Lower leg skin (tissue), 4 donors: ENCODE measurements at regions not wholly inside any gene's neighbourhood (a gene's known extent, or its start where the extent isn't known, plus 50 kb on each side); places are given as distances from the start of the nearest gene placed in this dataset.

Source experiments
- DNase-seq, 2 donors: peaks; one replicate each; pipeline ENCODE4 v3.0.0-alpha.2; 2019; ENCODE audit warnings: low spot score in 2 of 2
- H3K4me3 ChIP-seq: fragments of 200-600 bp; sonication (generic); 2 replicates; pipeline ENCODE4 v1.5.1; 2017; ENCODE audit warnings: mild to moderate bottlenecking, low read depth; ENCODE audit not compliant: poor library complexity, severe bottlenecking
- POLR2A ChIP-seq, 2 donors: fragments of 450-650 bp; IDR thresholded peaks; one replicate each; pipeline ENCODE4 v1.6.1; 2016 to 2017; ENCODE audit warnings: antibody characterized with exemption in 2 of 2, mild to moderate bottlenecking in 1 of 2, moderate library complexity in 1 of 2
- WGBS, 2 donors: methylation state at CpG; one replicate each; pipeline ENCODE4 v1.1.5; 2018; 5-methylcytosine and 5-hydroxymethylcytosine counted together
- intact Hi-C: fragments of 100-400 bp; cut with DNase I; formaldehyde crosslinking; loops from one replicate; pipeline ENCODE4 v1.15.0; 2023; ENCODE audit warnings: low total_unique reads
- TF ChIP-seq, protein P1 (sequence below), 3 donors: fragments of 450-650 bp; IDR thresholded peaks; one replicate each; pipeline ENCODE4 v1.5.1; 2016; ENCODE audit warnings: antibody characterized with exemption in 3 of 3, mild to moderate bottlenecking in 3 of 3, moderate library complexity in 2 of 3

DNA sequence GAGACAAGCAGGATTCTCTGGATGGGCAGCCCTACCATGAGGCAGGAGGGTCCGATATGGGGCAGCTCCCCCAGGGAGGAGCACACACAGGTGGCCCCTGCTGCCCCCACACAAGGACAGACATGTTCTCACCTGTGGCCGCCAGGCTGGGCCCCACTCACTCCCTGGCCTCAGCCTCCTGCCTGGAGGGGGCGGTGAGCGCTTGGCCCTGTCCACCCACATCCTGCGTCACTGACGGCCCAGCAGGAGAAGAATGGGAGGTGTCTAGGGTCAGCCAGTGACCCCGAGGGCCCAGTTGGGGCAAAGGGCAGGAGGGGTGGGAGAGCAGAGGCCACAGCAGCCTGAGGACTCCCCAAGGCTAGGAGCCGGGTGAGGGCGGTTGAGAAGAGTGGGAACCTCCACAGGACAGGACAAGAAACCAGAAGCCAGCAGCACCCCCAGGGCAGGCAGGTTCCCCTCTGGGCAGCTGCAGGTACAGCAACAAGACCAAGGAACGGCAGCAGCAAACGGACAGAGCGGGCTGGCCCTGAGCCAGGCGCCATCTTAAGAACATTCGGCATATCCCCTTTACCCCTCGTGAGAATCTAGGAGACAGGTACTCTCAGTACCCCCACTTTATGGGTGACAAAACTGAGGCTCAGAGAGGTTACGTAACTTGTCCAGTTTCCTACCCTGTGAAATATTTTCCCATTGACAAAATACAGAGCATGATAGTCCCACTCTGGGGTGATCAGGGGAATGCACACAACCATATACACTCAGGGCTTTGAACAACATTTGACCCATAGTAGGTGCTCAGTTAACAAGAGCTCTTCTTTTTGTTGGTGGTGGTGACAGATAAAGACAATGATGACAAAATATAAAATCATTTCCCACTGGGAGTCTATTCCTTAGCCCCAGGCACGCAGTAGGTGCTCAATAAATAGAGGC lies 74.3 kb downstream of the NCOR2 start:
- no peak for TF ChIP-seq POLR2A (IDR thresholded peaks at IDR 0.05)
- TF ChIP-seq, protein P1, sequence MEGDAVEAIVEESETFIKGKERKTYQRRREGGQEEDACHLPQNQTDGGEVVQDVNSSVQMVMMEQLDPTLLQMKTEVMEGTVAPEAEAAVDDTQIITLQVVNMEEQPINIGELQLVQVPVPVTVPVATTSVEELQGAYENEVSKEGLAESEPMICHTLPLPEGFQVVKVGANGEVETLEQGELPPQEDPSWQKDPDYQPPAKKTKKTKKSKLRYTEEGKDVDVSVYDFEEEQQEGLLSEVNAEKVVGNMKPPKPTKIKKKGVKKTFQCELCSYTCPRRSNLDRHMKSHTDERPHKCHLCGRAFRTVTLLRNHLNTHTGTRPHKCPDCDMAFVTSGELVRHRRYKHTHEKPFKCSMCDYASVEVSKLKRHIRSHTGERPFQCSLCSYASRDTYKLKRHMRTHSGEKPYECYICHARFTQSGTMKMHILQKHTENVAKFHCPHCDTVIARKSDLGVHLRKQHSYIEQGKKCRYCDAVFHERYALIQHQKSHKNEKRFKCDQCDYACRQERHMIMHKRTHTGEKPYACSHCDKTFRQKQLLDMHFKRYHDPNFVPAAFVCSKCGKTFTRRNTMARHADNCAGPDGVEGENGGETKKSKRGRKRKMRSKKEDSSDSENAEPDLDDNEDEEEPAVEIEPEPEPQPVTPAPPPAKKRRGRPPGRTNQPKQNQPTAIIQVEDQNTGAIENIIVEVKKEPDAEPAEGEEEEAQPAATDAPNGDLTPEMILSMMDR (IDR thresholded peaks at IDR 0.05): no peak

DNA sequence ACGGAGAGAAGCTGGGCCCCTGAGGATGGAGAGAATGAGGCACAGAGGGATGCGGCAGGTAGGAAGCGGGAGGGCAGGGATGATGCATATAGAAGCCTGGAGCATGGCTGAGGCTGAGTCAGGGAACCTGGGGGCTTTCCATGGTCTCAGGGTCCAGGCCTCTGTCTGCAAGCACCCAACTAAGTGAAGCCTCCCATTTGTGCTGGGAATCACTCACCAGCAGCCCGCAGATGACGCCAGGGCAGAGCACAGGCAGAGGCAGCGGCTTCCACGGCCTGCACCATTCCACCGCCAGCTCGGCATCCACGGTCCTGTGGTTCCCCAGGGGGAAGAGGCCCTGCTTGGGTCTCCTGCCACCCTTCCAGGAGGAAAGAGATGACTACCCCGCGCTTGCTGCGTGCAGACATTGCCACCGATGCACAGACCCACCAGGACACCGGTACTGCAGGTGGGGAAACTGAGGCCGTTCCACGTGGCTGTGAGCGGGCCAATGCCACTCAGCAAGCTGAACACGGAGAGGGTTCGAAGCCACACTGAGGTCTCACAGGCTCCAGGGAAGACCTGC lies 75.5 kb downstream of the NCOR2 start:
- WGBS, 2 donors: 88 to 95% methylated on average over 5 to 20 of the region's 20 CpGs
- DNase-seq: no peak
- intact Hi-C loops: no loop called here
- no peak overlapping the region for H3K4me3 ChIP-seq
- TF ChIP-seq, protein P1 (IDR thresholded peaks at IDR 0.05): no peak
- TF ChIP-seq POLR2A (IDR thresholded peaks at IDR 0.05): no peak

More for the DNA sequence above, 74.3 kb downstream of the NCOR2 start:
- WGBS, 2 donors: 71 to 78% methylated on average over 17 of the region's 17 CpGs
- no peak overlapping the region for H3K4me3 ChIP-seq
- no peak for DNase-seq
- intact Hi-C loops: no loop called here

DNA sequence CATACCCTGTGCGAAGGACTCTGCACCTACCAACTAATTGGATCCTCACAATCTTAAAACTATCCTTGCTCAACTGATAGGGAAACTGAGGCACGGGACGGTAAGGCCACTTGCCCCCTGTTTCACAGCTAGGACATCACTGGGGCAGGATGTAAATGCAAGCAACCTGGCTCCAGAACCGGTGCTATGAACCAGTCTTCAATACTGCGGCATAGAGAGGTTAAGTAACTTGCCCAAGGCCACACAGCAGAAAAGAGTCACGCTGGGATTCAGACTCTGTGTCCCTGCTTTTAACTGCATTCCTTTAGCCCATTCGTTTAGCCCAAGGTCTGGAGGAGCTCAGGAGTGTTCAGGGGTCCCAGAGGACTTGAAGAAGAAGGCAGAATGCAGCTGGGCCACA lies 76.1 kb downstream of the NCOR2 start:
- H3K4me3 ChIP-seq: no peak overlapping the region
- 84 to 86% methylated on average over 7 of the region's 7 CpGs for WGBS, 2 donors
- no peak for DNase-seq
- no peak for TF ChIP-seq POLR2A (IDR thresholded peaks at IDR 0.05)
- TF ChIP-seq, protein P1 (IDR thresholded peaks at IDR 0.05): no peak
- intact Hi-C loops: no loop called here

DNA sequence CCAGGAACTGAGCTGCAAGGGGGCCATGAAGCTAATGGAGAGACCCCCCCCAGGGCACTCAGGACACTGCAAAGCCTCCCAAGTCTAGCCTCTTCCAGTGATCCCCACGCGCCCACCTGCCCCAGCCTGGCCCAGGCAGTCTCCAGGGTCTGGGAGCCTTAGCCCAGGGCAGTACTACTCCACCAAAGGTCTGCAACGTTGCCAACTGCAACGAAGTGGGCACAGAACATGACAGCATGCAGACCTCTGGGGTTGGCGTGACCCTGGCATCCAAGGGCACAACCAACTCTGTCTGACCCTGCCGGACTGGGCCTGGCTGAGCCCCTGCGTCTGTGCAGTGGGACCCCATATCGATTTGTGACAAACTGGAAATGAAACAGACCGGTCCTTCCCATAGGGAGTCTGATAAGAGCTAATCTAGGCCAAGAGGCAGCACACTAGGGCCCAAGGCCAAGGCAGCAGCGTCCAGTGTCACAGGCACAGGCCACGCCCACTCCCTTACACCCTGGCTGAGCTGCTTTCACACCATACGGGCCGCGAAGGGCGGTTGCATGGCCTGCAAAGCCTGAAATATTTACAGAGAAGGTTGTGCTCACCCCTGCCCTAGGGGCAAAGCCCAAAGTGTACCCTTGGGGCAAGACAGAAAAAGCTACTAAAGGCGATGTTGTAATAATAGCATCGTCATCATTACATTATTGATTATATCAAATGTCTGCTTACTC lies 76.7 kb downstream of the NCOR2 start:
- H3K4me3 ChIP-seq: no peak overlapping the region
- no peak for DNase-seq
- intact Hi-C loops: no loop called here
- no peak for TF ChIP-seq POLR2A (IDR thresholded peaks at IDR 0.05)
- TF ChIP-seq, protein P1 (IDR thresholded peaks at IDR 0.05): no peak
- 56 to 72% methylated on average over 17 of the region's 17 CpGs for WGBS, 2 donors

DNA sequence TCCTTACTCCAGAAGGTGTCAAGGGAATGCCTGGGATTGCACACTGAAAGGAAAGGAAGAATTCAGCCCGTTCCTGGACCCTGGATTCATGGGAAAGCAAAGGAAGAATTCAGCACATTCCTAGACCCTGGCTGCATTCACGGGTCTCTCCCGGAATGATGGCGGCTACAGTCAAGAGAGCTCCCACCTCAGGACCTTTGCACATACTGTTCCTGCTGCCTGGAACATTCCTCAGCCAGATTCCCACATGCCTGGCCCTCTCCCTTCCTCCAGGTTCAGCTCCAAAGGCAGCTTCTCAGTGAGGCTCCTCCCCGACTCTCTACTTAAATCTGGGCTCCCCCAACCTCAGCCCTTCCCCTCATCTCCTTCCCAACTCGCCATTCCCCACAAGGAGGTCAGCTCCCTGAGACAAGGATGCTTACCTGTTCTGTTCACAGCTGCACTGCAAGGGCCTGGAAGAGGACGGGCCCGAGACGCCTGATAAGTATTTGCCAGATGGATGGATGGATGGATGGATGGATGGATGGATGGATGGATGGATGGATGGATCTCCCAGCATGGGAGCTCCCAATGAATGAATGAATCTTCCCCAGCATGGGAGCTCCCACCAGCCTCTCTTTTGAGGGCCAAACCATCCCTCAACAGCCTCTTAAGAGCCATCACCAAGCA lies 77.4 kb downstream of the NCOR2 start:
- H3K4me3 ChIP-seq: no peak overlapping the region
- WGBS, 2 donors: 89 to 91% methylated on average over 9 of the region's 9 CpGs
- TF ChIP-seq, protein P1 (IDR thresholded peaks at IDR 0.05): no peak
- no peak for TF ChIP-seq POLR2A (IDR thresholded peaks at IDR 0.05)
- DNase-seq: no peak
- intact Hi-C loops: no loop called here
